COLO829 (cell line): ENCODE measurements at regions not wholly inside any gene's neighbourhood (a gene's known extent, or its start where the extent isn't known, plus 50 kb on each side); places are given as distances from the start of the nearest gene placed in this dataset.

Source experiments
- DNase-seq: peaks from one replicate; pipeline ENCODE4 v3.0.0; 2012; ENCODE audit warnings: low spot score

GRCh38 chr21:38156200-38156599, 100.6 kb upstream of the KCNJ15 start:
- DNase-seq: no peak

DNA sequence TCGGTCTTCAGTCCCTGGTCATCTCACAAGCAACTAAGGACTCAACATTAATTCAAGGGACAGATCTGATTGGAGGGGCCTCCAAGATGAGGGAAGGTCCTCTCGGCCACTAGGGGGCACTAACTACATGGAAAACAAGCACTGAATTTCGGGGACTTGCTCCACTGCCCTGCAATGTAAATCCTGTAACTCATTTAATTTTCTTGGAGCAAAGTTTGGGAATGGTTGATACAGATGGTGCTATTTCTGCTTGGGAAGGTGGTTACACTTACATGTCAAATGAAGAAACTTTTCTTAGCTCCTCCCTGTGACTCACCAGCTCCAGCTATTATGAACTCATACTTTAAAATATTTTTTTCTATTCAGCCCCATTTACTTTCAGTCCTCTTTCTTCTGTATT, 97.4 kb upstream of the KCNJ15 start:
- DNase-seq: peak; percentile 51

- no peak for DNase-seq
Measured at GRCh38 chr21:38165466-38166172, 91.2 kb upstream of the KCNJ15 start.

- DNase-seq: no peak
Measured at GRCh38 chr21:38166173-38166535, 90.6 kb upstream of the KCNJ15 start.

DNA sequence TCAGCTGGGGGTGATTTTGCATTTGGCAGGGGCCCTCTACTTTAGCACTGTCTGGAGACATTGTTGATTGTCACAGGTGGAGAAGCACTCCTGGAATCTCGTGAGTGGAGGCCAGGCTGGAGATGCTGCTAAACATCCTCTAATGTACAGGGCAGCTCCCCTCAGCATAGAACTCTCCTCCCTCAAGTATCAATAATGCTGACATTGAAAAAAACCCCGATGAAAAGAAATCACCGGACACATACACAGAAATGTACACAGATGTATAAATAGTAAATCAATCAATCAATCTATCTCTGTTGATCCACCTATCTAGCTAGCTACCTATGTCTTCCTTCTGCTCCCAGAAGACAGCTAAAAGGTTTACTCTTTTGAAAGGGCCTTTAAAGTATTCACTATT, 89.4 kb upstream of the KCNJ15 start:
- no peak for DNase-seq

- no peak for DNase-seq
Measured at GRCh38 chr21:38170283-38170682, 86.5 kb upstream of the KCNJ15 start.

DNA sequence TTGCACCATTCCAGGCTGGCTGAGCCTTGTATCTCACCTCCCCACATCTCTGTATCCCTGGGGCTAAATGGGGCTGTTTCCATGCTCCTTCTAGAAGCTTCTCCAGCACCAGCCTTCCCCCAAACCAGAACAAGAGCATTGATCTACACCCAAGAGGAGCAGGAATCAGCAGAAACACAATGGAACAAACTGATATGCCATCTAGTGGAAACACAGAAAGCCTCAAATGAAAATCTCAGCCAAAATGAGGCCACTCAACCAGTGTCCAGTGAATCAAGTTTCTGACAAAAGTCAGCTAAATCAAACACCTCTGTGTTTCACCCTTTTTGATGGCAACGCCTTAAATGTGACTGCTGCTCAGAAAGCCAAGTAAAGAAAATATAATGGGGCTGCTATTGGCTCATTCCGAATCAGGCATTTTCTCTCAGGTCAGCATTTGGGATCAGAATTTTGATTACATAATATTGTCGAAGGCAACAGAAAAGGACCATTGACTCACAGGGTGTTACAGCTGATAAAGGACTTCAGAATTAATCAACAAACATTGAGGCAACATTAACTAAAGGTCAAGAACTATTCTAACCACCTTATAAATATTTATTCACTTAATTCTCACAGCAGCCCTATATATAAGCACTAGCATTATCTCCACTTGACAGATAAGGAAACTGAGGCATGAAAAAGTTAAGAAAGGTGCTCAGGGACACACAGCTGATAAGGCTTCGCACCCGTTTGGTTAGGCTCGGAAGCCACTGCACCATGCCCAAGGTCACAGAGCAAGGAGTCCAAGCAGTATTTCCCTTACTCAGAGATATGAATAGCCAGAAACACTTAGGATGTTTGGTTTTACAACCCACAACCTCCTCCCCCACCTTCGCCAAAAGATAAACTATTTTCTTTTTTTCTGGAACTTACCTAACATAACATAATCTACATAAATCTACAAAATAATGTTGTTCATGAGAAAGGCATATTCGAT, 85.8 kb upstream of the KCNJ15 start:
- no peak for DNase-seq

- no peak for DNase-seq
Measured at GRCh38 chr21:38171723-38172344, 85.0 kb upstream of the KCNJ15 start.

DNA sequence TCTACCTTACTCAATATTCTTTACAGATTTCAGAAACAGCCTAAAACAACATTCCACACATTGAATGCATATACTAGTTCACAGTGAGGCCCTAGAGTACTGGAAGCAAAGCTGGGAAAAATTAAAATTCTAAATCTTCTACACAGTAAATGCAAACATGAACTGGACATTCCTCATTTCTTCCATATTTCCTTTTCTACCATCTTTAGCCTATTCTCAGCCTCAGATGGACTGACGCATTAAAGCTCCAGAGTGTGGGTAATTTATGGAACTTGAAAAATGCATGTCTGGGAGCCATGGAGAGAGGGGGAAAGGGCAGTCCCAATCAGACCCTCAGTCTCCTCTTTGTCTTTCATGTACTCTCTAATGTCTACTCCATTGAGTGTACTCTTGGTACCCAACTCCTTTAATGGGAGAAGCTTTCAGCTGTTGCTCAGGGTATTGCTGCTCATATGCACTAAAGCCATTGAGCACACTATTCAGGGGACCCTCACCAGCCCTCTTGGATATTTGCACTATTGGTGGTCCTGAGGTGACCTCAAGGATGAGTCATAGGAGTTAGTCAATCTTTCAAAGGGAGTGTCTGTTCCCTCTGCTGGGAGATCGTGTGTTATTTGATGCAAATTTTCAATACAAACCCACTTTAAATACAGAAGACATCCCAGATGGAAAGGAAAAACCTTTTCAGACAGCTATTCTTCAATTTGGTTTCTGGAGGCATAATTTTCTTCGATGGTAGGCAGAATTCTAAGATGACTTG, 83.3 kb upstream of the KCNJ15 start:
- DNase-seq: no peak

DNA sequence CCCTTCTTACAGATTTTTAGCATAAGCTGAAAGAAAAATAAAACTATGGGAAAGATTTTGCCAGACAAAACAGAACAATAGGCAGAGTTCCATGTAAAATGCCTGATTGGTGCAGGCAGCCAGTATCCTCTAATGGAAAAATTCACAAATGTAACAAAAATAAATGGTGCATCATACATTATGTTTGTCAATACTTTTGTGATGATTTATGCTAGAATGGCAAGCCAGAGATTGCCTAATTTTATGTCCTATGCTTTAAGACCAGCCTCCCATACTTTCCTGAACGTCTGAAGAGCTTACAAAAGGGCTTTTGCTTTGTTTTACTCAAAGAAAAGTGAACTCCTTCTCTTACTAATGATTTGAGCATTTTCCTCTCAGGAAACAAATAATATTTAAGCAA, 81.5 kb upstream of the KCNJ15 start:
- DNase-seq: no peak

- DNase-seq: no peak
Measured at GRCh38 chr21:38177919-38178652, 78.7 kb upstream of the KCNJ15 start.

DNA sequence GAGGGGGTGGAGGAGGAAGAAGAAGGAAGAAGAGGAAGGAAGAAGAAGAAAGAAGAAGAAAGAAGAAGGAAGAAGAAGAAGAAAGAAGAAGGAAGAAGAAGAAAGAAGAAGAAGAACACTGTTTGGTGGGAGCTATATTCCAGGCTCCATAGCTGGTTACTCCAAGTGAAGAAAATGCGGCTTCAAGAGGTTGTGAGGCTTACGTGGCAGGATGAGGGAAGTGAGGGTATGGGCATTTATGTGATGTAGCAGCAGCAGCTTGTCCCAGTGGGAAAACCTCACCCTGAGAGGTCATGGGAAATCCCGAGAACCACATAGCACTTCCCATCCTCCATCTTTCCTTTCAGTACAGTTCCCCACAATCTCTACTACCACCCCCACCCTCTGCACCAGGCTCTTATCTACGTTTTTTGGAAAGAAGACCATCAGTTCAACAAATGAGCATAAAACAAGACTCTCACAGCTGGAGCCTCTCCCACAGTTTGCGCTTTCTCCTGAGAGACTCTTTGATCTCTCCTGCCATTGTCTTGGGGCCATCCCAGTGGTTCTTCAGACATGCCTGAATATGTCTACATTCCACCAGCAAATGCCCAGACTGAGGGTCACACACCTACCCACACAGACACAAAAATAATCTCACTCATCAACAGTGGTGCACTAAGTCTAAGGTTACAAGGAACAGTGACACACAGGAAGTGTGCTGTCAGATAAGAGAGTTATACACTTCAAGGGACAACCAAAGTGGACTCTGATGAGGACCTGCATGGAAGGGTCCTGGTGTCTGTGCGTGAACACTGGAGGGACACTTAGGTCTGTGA, 77.9 kb upstream of the KCNJ15 start:
- DNase-seq: no peak

DNA sequence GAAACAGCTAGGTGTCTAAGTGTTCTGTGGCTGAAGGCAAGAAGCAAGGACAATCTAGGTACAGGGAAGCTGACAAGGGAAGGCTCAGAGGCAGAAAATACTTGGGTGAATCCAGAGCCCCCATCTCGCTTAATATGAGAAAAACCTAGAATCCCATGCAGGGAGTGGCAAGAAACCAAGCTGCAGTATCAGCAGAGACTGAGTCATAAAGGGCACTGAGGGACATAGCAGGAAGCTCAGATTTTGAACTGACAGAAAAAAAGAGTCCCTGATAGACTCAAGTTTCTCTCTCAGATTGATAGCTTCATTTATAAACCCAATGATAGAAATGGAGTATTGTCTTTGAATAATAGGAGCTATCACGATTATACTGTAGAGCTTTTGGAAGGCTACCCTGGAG, 77.3 kb upstream of the KCNJ15 start:
- DNase-seq: no peak

DNA sequence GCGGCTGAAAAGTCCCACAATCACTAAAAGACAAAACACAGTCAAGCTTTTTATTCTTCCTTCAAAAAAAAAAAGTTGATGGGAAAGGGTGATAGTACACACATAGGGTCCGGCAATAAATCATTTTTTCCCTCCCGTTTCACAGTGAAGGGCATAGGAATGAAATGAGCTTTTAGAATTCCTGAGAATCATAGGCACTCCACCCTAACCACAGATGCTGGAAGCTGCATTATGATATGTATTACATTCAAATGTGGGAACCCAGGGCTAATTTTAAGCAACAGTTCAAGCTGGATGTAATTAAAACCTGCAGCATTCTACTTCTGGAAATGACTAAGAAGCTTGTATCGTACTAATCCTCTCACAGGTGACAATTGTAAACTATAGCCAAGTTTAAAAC, 75.7 kb upstream of the KCNJ15 start:
- DNase-seq: no peak

DNA sequence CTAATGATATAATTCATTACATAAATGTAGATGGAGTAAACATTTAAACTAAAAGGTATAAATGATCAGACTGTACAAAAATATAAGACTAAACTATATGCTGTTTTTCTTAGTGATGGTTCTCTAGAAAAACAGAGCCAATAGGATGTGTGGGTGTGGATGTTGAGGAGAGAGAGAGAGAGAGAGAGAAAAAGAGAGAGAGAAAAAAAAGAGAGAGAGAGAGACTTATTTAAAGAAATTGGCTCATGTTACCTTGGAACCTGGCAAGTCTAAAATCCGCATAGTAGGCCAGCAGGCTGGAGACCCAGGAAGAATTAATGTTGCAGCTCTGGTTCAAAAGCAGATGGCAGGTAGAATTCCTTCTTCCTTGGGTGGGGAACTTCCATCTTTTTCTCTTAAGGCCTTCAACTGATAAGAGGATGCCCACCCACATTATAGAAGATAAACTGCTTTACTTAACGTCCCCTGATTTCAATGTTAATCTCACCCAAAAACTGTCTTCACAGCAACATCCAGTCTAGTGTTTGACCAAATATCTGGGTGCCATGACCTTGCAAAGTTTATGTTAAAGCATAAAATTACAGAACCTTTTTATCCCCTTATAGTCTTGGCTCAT, 74.3 kb upstream of the KCNJ15 start:
- no peak for DNase-seq

- no peak for DNase-seq
Measured at GRCh38 chr21:38183961-38184360, 72.8 kb upstream of the KCNJ15 start.

DNA sequence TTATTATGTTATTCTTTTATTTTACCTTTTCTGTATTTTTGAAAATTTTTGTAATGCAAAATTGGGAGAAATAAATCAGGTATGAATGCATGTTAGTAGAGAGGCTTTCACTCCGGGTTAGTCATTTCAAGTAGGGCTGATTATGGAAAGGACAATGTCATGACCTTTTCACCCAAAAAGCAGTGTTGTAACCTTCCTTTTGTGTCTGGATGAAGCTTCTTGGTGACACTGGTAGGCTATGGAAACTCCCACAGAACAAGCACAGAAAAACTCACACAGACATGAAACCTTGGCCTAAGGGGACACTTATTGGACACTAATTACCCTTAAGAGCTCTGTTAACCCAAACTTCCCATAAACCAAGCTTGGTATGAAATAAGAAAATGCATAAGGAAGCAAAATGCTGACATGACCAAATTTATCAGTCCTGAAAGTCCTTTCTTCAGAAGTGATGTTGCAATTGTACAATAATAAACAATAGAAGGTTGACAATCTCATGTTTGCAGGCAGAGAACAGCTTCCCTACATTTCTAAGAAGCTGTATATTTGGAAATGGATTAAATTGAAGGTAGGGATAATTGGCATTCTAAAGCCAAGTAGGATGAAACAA, 70.0 kb upstream of the KCNJ15 start:
- no peak for DNase-seq

- no peak for DNase-seq
Measured at GRCh38 chr21:38188037-38188436, 68.8 kb upstream of the KCNJ15 start.

- DNase-seq: no peak
Measured at GRCh38 chr21:38196036-38196435, 60.8 kb upstream of the KCNJ15 start.

DNA sequence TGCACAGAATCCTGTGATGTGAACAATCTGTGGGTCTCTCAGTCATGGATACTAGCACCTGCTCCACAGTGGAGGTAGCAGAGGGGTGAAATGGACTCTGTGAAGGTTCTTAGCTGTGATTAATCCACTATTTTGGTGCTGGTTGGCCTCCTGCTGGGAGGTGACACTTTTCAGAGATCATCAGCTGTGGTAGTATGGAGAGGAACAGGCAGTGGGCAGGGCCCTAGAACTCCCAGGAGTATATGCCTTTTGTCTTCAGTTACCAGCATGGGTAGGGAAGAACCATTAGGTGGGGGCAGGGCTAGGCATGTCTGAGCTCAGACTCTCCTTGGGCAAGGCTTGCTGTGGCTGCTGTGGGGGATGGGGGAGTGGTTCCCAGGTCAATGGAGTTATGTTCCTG, 54.0 kb upstream of the KCNJ15 start:
- DNase-seq: no peak
